OCI-LY1 (cell line): ENCODE measurements at regions not wholly inside any gene's neighbourhood (a gene's known extent, or its start where the extent isn't known, plus 50 kb on each side); places are given as distances from the start of the nearest gene placed in this dataset.

Experiments
- CTCF ChIP-seq: fragments of 200-600 bp; sonication (generic), shearing (Covaris generic); IDR thresholded peaks from 2 replicates; pipeline ENCODE4 v1.5.1; 2017; ENCODE audit warnings: mild to moderate bottlenecking, antibody characterized with exemption, low read length, moderate library complexity, mixed read lengths
- EZH2 ChIP-seq: fragments of 200-600 bp; sonication (generic), shearing (Covaris generic); IDR thresholded peaks from 2 replicates; pipeline ENCODE4 v1.8.0; 2017; ENCODE audit warnings: borderline replicate concordance, mixed run types, mild to moderate bottlenecking, antibody characterized with exemption, low read length, moderate library complexity, mixed read lengths

GRCh38 chr9:12221470-12221869 is 471.7 kb upstream of the TYRP1 start:
- TF ChIP-seq CTCF, result no peak
- no peak for TF ChIP-seq EZH2
